RWPE2 (cell line): ENCODE measurements at regions not wholly inside any gene's neighbourhood (a gene's known extent, or its start where the extent isn't known, plus 50 kb on each side); places are given as distances from the start of the nearest gene placed in this dataset.

Experiments used
- ATAC-seq: fragments of 200-7000 bp; cut with Tn5 transposase; 3 replicates; pipeline ENCODE4 v1.9.1; 2021; ENCODE audit warnings: low read depth
- DNase-seq: peaks from one replicate; pipeline ENCODE4 v3.0.0-alpha.2; 2020; ENCODE audit warnings: low spot score
- H3K27ac ChIP-seq: fragments of 450-650 bp; 2 replicates; pipeline ENCODE4 v1.5.1; 2017; ENCODE audit warnings: mild to moderate bottlenecking; ENCODE audit not compliant: poor library complexity, severe bottlenecking
- H3K27me3 ChIP-seq: fragments of 250-450 bp; sonication (Bioruptor Pico); 2 replicates; pipeline ENCODE4 v1.5.1; 2021; ENCODE audit warnings: mild to moderate bottlenecking, moderate library complexity; ENCODE audit not compliant: insufficient read depth, poor library complexity, severe bottlenecking
- H3K36me3 ChIP-seq: fragments of 250-450 bp; sonication (Bioruptor Pico); 2 replicates; pipeline ENCODE4 v1.5.1; 2020; ENCODE audit warnings: low read depth, mild to moderate bottlenecking, moderate library complexity
- H3K4me1 ChIP-seq: fragments of 250-450 bp; sonication (Bioruptor Pico); 2 replicates; pipeline ENCODE4 v1.5.1; 2021; ENCODE audit warnings: mild to moderate bottlenecking, moderate library complexity; ENCODE audit not compliant: insufficient read depth, poor library complexity, severe bottlenecking
- H3K4me3 ChIP-seq: fragments of 250-450 bp; sonication (Bioruptor Pico); 2 replicates; pipeline ENCODE4 v1.5.1; 2021; ENCODE audit warnings: mild to moderate bottlenecking, moderate library complexity; ENCODE audit not compliant: severe bottlenecking
- H3K9me3 ChIP-seq: fragments of 250-450 bp; sonication (Bioruptor Pico); 2 replicates; pipeline ENCODE4 v1.5.1; 2021; ENCODE audit warnings: mild to moderate bottlenecking, moderate library complexity; ENCODE audit not compliant: severe bottlenecking
- CTCF ChIP-seq: fragments of 450-650 bp; IDR thresholded peaks from one replicate; pipeline ENCODE4 v1.5.1; 2017; ENCODE audit warnings: mild to moderate bottlenecking, moderate library complexity; ENCODE audit not compliant: poor library complexity, severe bottlenecking

- no peak for DNase-seq
- H3K36me3 ChIP-seq: no peaks in the 10 kb centered on the region
- no peak overlapping the region for H3K27ac ChIP-seq
- ATAC-seq: no peak; the same call in 2 of the 3 replicates
- H3K4me3 ChIP-seq: no peak overlapping the region
- H3K9me3 ChIP-seq: no peaks in the 10 kb centered on the region
- H3K4me1 ChIP-seq: no peaks in the 10 kb centered on the region
- no peak for TF ChIP-seq CTCF
- no peaks in the 10 kb centered on the region for H3K27me3 ChIP-seq
Measured at GRCh38 chr5:117295941-117296340, 721.3 kb upstream of the SEMA6A start.

- no peaks in the 10 kb centered on the region for H3K27me3 ChIP-seq
- H3K4me1 ChIP-seq: no peaks in the 10 kb centered on the region
- no peak for DNase-seq
- no peak overlapping the region for H3K4me3 ChIP-seq
- H3K27ac ChIP-seq: no peak overlapping the region
- H3K36me3 ChIP-seq: no peaks in the 10 kb centered on the region
- no peak for TF ChIP-seq CTCF
- H3K9me3 ChIP-seq: no peaks in the 10 kb centered on the region
- no peak for ATAC-seq
Measured at GRCh38 chr5:117286813-117287212, 712.2 kb upstream of the SEMA6A start.

GRCh38 chr5:117271656-117272055, 697.0 kb upstream of the SEMA6A start:
- TF ChIP-seq CTCF: no peak
- Histone ChIP-seq H3K27me3 (peaks cover 3% of the 10 kb centered on the region), H3K4me1 (no peaks in the 10 kb centered on the region), H3K36me3 (no peaks in the 10 kb centered on the region), H3K9me3 (no peaks in the 10 kb centered on the region), H3K27ac (no peak overlapping the region), H3K4me3 (no peak overlapping the region)
- ATAC-seq: no peak
- DNase-seq: no peak

GRCh38 chr5:117266280-117266679, 691.7 kb upstream of the SEMA6A start:
- Histone ChIP-seq H3K4me1 (no peaks in the 10 kb centered on the region), H3K36me3 (no peaks in the 10 kb centered on the region), H3K27me3 (no peaks in the 10 kb centered on the region), H3K9me3 (no peaks in the 10 kb centered on the region), H3K4me3 (no peak overlapping the region), H3K27ac (no peak overlapping the region)
- DNase-seq: no peak
- no peak for TF ChIP-seq CTCF
- ATAC-seq: no peak

- no peak overlapping the region for H3K4me3 ChIP-seq
- ATAC-seq: no peak
- no peak for DNase-seq
Measured at GRCh38 chr5:117263231-117263630, 688.6 kb upstream of the SEMA6A start.

More at GRCh38 chr5:117263231-117263630, 688.6 kb upstream of the SEMA6A start:
- H3K36me3 ChIP-seq: no peaks in the 10 kb centered on the region
- H3K27ac ChIP-seq: no peak overlapping the region
- H3K27me3 ChIP-seq: no peaks in the 10 kb centered on the region
- H3K4me1 ChIP-seq: no peaks in the 10 kb centered on the region
- TF ChIP-seq CTCF: no peak
- no peaks in the 10 kb centered on the region for H3K9me3 ChIP-seq
